ENCODE measurements at regions not wholly inside any gene's neighbourhood (a gene's known extent, or its start where the extent isn't known, plus 50 kb on each side); places are given as distances from the start of the nearest gene placed in this dataset.

GRCh38 chr3:109648027-109648426, 310.7 kb upstream of the DPPA4 start:
- DNase-seq (ENCODE audit: low read depth): no peak
- no peak for TF ChIP-seq CTCF (IDR thresholded peaks at IDR 0.05; ENCODE audit: insufficient read depth, low read depth, low read length, missing control alignments)
- H3K4me3 ChIP-seq (ENCODE audit: low read depth, low read length): no peak overlapping the region

- TF ChIP-seq CTCF (IDR thresholded peaks at IDR 0.05; ENCODE audit: insufficient read depth, low read depth, low read length, missing control alignments): no peak
- no peak for DNase-seq (ENCODE audit: low read depth)
- no peak overlapping the region for H3K4me3 ChIP-seq (ENCODE audit: low read depth, low read length)
These were observed 318.9 kb upstream of the DPPA4 start for GRCh38 chr3:109656225-109656624.

- no peak for TF ChIP-seq CTCF (IDR thresholded peaks at IDR 0.05; ENCODE audit: insufficient read depth, low read depth, low read length, missing control alignments)
- no peak overlapping the region for H3K4me3 ChIP-seq (ENCODE audit: low read depth, low read length)
- DNase-seq (ENCODE audit: low read depth): no peak
These were observed 341.3 kb upstream of the DPPA4 start for GRCh38 chr3:109678600-109678999.

DNA sequence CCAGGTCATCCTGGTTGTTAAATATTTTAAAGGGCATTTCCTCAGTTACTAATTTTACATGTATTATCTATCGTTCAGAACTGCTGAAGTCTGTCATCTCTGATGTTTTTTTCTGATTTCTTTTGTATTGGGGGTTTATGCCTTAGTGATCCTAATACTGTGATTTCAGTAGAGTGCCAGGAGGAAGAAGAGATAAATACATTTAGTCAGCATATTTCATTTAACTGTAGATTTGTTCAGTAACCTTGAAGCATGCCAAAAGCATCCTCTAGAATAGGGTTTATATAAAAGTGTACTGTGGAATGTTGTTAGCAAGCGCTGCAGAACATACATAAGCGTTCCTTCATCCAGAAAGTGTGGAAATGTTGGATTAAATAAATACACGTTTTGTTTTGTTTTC, 342.3 kb upstream of the DPPA4 start:
- no peak overlapping the region for H3K4me3 ChIP-seq (ENCODE audit: low read depth, low read length)
- TF ChIP-seq CTCF (IDR thresholded peaks at IDR 0.05; ENCODE audit: insufficient read depth, low read depth, low read length, missing control alignments): no peak
- DNase-seq (ENCODE audit: low read depth): no peak

DNA sequence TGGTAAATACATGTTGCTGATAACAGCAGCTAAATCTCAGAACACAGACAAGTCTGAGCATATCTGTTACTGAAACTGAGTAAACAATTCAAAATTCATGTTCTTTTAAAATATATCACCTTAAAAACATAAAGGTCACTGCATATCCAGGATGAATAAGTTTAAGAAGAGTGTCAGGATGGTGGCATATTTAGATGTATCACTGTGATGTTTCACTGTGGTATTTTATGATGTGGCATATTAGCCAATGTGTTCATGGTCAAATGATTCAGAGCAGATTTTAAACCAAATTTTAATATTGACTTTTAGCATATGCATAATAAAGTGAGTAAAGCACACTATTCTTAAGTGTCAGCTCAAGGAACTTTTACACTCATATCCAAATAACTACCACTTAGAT, 346.4 kb upstream of the DPPA4 start:
- no peak for TF ChIP-seq CTCF (IDR thresholded peaks at IDR 0.05; ENCODE audit: insufficient read depth, low read depth, low read length, missing control alignments)
- no peak for DNase-seq (ENCODE audit: low read depth)
- no peak overlapping the region for H3K4me3 ChIP-seq (ENCODE audit: low read depth, low read length)

DNA sequence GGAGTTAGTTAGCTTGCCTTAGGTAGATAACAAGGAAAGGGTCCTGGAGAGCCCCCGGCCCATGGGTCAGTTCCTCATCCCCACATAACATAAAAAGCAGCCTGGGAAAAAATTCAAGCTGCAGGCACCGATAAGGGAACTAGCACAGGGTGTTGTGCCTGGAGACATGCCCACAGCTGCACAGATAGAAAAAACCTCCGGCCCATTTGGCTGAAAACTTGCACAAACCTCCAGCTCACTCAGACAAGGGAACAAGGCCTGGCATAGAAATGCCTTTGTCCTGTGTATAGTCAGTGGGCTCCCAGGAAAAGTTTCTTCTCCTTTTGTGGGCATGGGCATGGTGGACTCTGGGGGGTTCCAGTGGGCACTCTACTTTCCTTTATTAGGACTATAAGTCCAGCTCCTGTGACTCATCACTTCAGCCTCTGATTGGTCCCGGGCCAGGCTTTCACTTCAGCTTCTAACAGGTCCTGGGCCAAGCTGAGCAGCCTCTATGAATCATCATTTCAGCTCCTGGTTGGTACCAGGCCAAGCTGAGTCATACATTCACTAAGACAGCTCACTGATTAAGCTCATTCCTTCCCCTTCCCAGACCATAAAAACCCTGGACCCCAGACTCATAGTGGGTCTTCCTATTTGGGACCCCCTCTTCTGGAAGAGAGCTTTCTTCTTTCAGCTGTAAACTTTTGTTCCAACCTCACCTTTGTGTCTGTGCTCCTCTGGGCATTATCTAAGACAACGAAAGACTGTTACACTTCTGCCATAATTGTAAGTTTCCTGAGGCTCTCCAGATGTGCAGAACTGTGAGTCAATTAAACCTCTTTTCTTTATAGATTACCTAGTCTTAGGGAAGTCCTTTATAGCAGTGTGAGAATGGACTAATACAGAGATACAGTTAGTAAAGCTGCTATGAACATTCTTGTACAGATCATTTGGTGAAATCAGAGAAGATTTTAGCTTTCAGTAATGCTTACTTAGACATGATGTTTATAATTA, 348.0 kb upstream of the DPPA4 start:
- no peak for DNase-seq (ENCODE audit: low read depth)
- TF ChIP-seq CTCF (IDR thresholded peaks at IDR 0.05; ENCODE audit: insufficient read depth, low read depth, low read length, missing control alignments): no peak
- H3K4me3 ChIP-seq (ENCODE audit: low read depth, low read length): no peak overlapping the region
